Fibroblast of the aortic adventitia (primary cell): ENCODE measurements at regions not wholly inside any gene's neighbourhood (a gene's known extent, or its start where the extent isn't known, plus 50 kb on each side); places are given as distances from the start of the nearest gene placed in this dataset.

ENCODE experiments used
- DNase-seq: peaks from one replicate; pipeline ENCODE4 v3.0.0-alpha.2; 2010; ENCODE audit warnings: low read depth
- H3K4me3 ChIP-seq: 2 replicates; pipeline ENCODE4 v1.5.1; 2011; ENCODE audit warnings: low read depth, mild to moderate bottlenecking, control low read depth, low read length, moderate library complexity
- TF ChIP-seq, protein P1 (sequence below): IDR thresholded peaks from 2 replicates; pipeline ENCODE4 v1.5.1; 2011; ENCODE audit warnings: mild to moderate bottlenecking, low read length, control low read depth, inconsistent platforms; ENCODE audit not compliant: insufficient read depth

DNA sequence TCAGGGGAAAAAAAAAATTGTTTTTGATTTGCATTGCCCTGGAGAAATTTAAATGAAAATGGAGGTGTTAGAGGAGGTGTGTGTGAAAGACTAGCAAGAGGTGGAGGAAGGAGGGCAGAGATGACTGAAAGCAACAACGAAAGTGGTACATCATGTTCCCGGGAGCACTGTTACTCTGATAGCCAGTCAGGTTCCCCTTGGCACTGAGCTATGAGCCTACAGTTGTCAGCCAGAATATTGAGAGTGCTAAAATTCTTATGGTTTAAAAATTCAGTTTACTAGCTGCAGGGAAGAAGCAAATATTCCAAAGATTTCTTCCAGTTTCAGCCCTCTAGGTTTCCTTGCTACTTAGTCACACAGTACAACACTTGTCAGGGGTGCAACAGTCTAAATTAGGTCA is 366.7 kb upstream of the DLGAP1 start:
- H3K4me3 ChIP-seq, result no peak overlapping the region
- TF ChIP-seq, protein P1, sequence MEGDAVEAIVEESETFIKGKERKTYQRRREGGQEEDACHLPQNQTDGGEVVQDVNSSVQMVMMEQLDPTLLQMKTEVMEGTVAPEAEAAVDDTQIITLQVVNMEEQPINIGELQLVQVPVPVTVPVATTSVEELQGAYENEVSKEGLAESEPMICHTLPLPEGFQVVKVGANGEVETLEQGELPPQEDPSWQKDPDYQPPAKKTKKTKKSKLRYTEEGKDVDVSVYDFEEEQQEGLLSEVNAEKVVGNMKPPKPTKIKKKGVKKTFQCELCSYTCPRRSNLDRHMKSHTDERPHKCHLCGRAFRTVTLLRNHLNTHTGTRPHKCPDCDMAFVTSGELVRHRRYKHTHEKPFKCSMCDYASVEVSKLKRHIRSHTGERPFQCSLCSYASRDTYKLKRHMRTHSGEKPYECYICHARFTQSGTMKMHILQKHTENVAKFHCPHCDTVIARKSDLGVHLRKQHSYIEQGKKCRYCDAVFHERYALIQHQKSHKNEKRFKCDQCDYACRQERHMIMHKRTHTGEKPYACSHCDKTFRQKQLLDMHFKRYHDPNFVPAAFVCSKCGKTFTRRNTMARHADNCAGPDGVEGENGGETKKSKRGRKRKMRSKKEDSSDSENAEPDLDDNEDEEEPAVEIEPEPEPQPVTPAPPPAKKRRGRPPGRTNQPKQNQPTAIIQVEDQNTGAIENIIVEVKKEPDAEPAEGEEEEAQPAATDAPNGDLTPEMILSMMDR, result no peak

DNA sequence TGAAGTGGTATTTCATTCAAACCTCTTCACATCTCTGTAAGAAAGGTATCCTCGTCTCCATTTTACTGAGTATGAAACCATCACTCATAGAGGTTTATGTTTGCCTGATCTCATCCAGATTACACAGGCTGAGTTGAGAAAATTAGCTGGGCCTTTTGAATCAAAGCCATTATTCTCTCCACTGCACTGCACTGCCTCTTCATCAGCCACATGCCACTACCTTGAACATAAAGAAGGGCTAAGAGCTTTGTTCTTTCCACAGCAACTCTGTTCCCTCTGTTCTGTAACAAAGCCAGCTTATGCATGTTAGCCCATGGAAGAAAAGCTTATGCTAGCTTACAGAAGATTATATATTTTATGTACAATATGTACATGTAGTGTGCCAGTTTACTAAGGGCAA is 362.6 kb upstream of the DLGAP1 start:
- TF ChIP-seq, protein P1, result no peak
- DNase-seq, result no peak
- no peak overlapping the region for H3K4me3 ChIP-seq

More for the DNA sequence above, 366.7 kb upstream of the DLGAP1 start:
- no peak for DNase-seq

DNA sequence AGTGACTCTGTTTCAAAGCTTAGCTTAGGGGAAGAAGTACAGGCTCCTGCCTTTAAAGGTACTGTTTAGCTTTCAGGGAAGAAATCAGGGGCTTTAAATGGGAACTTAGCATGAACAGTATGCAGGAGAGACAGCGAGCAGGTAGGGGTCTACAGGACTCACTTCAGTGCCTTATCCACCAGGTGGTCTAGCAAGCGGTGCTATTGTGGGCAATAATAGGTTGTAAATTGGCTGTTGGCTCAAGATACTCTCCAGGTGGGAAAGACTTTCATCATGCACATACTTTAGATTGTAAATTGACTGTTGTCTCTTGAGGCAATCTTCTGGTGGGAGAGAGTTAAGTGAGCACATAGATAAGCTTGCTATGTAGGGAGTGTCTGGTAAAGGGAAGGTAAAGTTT is 358.6 kb upstream of the DLGAP1 start:
- no peak for DNase-seq
- TF ChIP-seq, protein P1, result no peak
- no peak overlapping the region for H3K4me3 ChIP-seq

DNA sequence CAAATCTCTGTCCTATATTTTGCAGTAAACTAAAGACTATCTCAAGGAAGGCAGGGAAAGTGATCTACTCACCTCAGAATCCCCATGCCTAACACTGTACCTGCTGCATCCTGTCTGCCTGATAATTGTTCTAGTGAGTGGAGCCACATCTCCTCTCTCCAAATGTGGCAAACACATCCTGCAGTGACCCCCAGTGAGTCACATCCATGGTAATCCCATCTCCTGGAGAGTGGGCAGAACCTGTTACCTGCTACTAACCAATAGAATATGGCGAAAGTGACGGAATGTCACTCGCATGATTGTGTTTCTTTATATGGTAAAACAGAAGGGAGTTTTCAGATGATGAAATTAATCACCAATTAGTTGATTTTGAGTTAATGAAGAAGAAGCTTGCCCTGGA is 353.8 kb upstream of the DLGAP1 start:
- DNase-seq, result no peak
- H3K4me3 ChIP-seq, result no peak overlapping the region
- TF ChIP-seq, protein P1, result no peak

DNA sequence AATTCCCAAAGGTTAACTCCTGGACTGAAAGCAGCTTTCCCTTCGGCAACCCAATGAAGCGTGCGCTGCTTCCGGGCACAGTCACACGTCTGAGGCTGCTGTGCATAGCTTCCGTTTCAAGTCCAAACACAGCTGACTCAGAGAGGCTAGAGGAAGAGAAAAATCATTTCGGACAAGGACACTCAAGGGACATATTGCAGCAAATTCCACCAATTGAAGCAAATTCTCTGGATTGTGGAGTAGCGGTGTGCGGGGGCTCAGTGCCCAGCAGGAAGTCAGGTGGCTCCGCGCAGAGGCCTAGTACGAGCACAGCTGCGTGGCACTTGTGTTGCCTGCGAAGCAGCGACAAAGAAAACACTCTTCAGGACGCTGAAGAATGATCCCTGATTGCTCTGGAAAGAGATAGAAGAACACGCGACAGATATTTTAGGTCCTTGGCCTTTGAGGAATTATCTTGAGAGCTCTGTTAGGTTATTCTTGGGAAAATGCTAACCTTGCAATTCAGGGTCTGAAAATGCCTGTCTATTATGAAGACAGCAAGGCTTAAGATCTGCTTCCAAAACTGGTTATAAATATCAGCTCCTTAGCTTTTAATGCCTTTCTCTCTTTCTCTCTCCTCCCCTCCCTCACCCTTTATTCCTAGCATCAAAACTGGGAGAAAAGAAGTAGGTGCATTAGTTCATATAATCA is 352.6 kb upstream of the DLGAP1 start:
- TF ChIP-seq, protein P1, result no peak
- H3K4me3 ChIP-seq, result no peak overlapping the region
- no peak for DNase-seq

DNA sequence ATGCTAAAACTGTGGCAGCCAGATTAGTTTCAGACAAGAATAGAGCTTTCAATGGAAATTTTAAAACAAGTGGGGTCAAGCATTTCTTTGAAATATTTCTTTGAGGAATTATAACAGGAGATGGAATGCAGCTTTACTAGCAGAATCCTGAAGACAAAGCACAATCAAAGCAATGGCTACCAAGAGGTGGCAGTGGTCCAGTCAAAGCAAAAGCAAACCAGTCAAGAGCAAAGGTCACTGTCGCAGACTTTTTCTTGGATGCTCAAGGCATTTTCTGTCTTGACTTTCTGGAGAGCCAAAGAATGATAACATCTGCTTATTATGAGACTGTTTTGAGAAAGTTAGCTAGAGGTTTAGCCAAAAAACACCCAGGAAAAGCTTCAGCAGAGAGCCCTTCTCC is 351.2 kb upstream of the DLGAP1 start:
- H3K4me3 ChIP-seq, result no peak overlapping the region
- DNase-seq, result no peak
- TF ChIP-seq, protein P1, result no peak

DNA sequence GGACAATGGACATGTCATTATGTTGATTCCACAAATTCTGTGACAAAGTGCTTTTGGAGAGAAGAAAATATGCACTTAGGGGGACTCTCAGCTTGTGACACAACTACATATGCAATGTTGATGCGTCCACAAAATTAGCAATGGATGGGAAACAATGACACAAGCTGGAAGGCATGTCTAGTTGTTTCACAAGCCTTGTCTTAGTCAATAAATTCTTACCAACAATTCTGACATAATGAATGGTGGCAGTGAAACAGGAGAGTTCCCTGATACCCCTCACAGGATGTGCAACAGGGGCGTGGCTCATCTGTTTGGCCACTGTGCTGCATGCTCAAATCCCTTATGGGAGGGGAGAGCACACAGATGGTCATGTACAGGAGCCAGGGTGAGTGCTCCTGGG is 347.2 kb upstream of the DLGAP1 start:
- DNase-seq, result no peak
- H3K4me3 ChIP-seq, result no peak overlapping the region
- TF ChIP-seq, protein P1, result no peak
